Uterus (tissue), 3 donors: ENCODE measurements at regions not wholly inside any gene's neighbourhood (a gene's known extent, or its start where the extent isn't known, plus 50 kb on each side); places are given as distances from the start of the nearest gene placed in this dataset.

Source experiments
- DNase-seq, 2 donors: peaks; one replicate each; pipeline ENCODE4 v3.0.0-alpha.2; 2019 to 2020
- H3K27ac ChIP-seq, 2 donors: fragments of 200-600 bp; sonication (generic); 1 replicate in 1 of 2; 2 replicates in 1 of 2; pipeline ENCODE4 v1.5.1; 2016 to 2018
- H3K27me3 ChIP-seq, 2 donors: fragments of 200-600 bp; sonication (generic); one replicate each; pipeline ENCODE4 v1.5.1; 2018 to 2019; ENCODE audit warnings: control low read depth in 1 of 2
- H3K36me3 ChIP-seq, 2 donors: fragments of 200-600 bp; sonication (generic); one replicate each; pipeline ENCODE4 v1.5.1; 2019; ENCODE audit warnings: control low read depth in 1 of 2
- H3K4me1 ChIP-seq, 2 donors: fragments of 200-600 bp; sonication (generic); one replicate each; pipeline ENCODE4 v1.5.1; 2018 to 2019; ENCODE audit warnings: control low read depth in 1 of 2
- H3K4me3 ChIP-seq, 2 donors: fragments of 200-600 bp; sonication (generic); 1 replicate in 1 of 2; 2 replicates in 1 of 2; pipeline ENCODE4 v1.5.1; 2018 to 2019; ENCODE audit warnings: mild to moderate bottlenecking in 1 of 2
- H3K9me3 ChIP-seq, 2 donors: fragments of 200-600 bp; sonication (generic); one replicate each; pipeline ENCODE4 v1.5.1; 2019; ENCODE audit warnings: control low read depth in 1 of 2
- POLR2A ChIP-seq, 2 donors: fragments of 450-650 bp; IDR thresholded peaks; one replicate each; pipeline ENCODE4 v1.6.1; 2016; ENCODE audit warnings: antibody characterized with exemption in 2 of 2, mild to moderate bottlenecking in 1 of 2, moderate library complexity in 1 of 2
- intact Hi-C: fragments of 100-400 bp; cut with DNase I; formaldehyde crosslinking; loops from one replicate; pipeline ENCODE4 v1.15.1; 2023; ENCODE audit warnings: low total_unique reads
- TF ChIP-seq, protein P1 (sequence below), 4 experiments: fragments of 200-600 bp in 2 of 4; fragments of 450-650 bp in 2 of 4; sonication (generic) in 2 of 4; IDR thresholded peaks; one replicate each; pipeline ENCODE4 v1.5.1; 2016 to 2019; ENCODE audit warnings: antibody characterized with exemption in 4 of 4, mild to moderate bottlenecking in 2 of 4, moderate library complexity in 1 of 4
- donor health status: DM: yes; HTN: yes; CAD: no.

GRCh38 chr7:77466450-77466849 is 50.3 kb upstream of the GSAP start:
- H3K36me3 ChIP-seq = no peaks in the 10 kb centered on the region
- no peaks in the 10 kb centered on the region for H3K9me3 ChIP-seq
- H3K4me3 ChIP-seq = no peak overlapping the region
- H3K27me3 ChIP-seq = no peaks in the 10 kb centered on the region
- intact Hi-C loops = no loop called here
- TF ChIP-seq POLR2A (IDR thresholded peaks at IDR 0.05) = no peak
- TF ChIP-seq, protein P1, sequence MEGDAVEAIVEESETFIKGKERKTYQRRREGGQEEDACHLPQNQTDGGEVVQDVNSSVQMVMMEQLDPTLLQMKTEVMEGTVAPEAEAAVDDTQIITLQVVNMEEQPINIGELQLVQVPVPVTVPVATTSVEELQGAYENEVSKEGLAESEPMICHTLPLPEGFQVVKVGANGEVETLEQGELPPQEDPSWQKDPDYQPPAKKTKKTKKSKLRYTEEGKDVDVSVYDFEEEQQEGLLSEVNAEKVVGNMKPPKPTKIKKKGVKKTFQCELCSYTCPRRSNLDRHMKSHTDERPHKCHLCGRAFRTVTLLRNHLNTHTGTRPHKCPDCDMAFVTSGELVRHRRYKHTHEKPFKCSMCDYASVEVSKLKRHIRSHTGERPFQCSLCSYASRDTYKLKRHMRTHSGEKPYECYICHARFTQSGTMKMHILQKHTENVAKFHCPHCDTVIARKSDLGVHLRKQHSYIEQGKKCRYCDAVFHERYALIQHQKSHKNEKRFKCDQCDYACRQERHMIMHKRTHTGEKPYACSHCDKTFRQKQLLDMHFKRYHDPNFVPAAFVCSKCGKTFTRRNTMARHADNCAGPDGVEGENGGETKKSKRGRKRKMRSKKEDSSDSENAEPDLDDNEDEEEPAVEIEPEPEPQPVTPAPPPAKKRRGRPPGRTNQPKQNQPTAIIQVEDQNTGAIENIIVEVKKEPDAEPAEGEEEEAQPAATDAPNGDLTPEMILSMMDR (IDR thresholded peaks at IDR 0.05) = no peak
- no peak overlapping the region for H3K27ac ChIP-seq
- no peaks in the 10 kb centered on the region for H3K4me1 ChIP-seq
- no peak for DNase-seq
